ENCODE measurements at regions not wholly inside any gene's neighbourhood (a gene's known extent, or its start where the extent isn't known, plus 50 kb on each side); places are given as distances from the start of the nearest gene placed in this dataset.

DNA sequence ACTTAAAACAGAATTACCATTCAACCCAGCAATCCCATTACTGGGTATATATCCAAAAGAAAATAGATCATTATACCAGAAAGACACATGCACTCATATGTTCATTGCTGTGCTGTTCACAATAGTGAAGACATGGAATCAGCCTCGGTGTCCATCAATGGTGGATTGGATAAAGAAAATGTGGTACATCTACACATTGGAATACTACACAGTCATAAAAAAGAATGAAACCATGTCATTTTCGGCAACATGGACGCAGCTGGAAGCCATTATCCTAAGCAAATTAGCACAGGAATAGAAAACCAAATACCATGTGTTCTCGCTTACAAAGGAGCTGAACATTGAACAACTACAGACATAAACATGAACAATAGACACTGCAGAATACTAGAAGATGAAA is 244.8 kb upstream of the PROX1 start:
- TF ChIP-seq, protein P1, sequence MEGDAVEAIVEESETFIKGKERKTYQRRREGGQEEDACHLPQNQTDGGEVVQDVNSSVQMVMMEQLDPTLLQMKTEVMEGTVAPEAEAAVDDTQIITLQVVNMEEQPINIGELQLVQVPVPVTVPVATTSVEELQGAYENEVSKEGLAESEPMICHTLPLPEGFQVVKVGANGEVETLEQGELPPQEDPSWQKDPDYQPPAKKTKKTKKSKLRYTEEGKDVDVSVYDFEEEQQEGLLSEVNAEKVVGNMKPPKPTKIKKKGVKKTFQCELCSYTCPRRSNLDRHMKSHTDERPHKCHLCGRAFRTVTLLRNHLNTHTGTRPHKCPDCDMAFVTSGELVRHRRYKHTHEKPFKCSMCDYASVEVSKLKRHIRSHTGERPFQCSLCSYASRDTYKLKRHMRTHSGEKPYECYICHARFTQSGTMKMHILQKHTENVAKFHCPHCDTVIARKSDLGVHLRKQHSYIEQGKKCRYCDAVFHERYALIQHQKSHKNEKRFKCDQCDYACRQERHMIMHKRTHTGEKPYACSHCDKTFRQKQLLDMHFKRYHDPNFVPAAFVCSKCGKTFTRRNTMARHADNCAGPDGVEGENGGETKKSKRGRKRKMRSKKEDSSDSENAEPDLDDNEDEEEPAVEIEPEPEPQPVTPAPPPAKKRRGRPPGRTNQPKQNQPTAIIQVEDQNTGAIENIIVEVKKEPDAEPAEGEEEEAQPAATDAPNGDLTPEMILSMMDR (IDR thresholded peaks at IDR 0.05; ENCODE audit: low read depth, low read length): no peak
- TF ChIP-seq EZH2phosphoT487 (IDR thresholded peaks at IDR 0.05; ENCODE audit: low read depth): no peak
